Liver (tissue), 3 donors: ENCODE measurements at regions not wholly inside any gene's neighbourhood (a gene's known extent, or its start where the extent isn't known, plus 50 kb on each side); places are given as distances from the start of the nearest gene placed in this dataset.

ENCODE experiments used
- CTCF ChIP-seq: fragments of 150-350 bp; IDR thresholded peaks from 2 replicates; pipeline ENCODE4 v1.5.1; 2017; ENCODE audit warnings: improper control_type of control experiment, low read depth, low read length; ENCODE audit not compliant: missing input control
- EGR1 ChIP-seq, 2 donors: IDR thresholded peaks; 2 replicates each; pipeline ENCODE4 v1.6.1; 2016 to 2018; ENCODE audit warnings: antibody characterized with exemption in 2 of 2, low read depth in 2 of 2
- FOXA1 ChIP-seq: IDR thresholded peaks from 2 replicates; pipeline ENCODE4 v1.6.1; 2016; ENCODE audit warnings: antibody characterized with exemption
- FOXA2 ChIP-seq: IDR thresholded peaks from 2 replicates; pipeline ENCODE4 v1.6.1; 2016; ENCODE audit warnings: antibody characterized with exemption
- GABPA ChIP-seq, 2 donors: IDR thresholded peaks in 1 of 2; conservative IDR thresholded peaks in 1 of 2; 2 replicates each; pipeline ENCODE4 v1.6.1; 2016; ENCODE audit warnings: antibody characterized with exemption in 2 of 2, mild to moderate bottlenecking in 1 of 2, moderate library complexity in 1 of 2
- HNF4A ChIP-seq, 2 donors: conservative IDR thresholded peaks; 2 replicates each; pipeline ENCODE4 v1.6.1; 2016; ENCODE audit warnings: antibody characterized with exemption in 2 of 2, mild to moderate bottlenecking in 2 of 2
- JUND ChIP-seq, 2 donors: IDR thresholded peaks; 2 replicates each; pipeline ENCODE4 v1.6.1; 2016; ENCODE audit warnings: antibody characterized with exemption in 2 of 2
- MAX ChIP-seq: IDR thresholded peaks from 2 replicates; pipeline ENCODE4 v1.6.1; 2016; ENCODE audit warnings: antibody characterized with exemption
- RAD21 ChIP-seq, 2 donors: IDR thresholded peaks; 2 replicates each; pipeline ENCODE4 v1.6.1; 2016; ENCODE audit warnings: antibody characterized with exemption in 2 of 2, mild to moderate bottlenecking in 2 of 2
- REST ChIP-seq: IDR thresholded peaks from 2 replicates; pipeline ENCODE4 v1.6.1; 2016; ENCODE audit warnings: antibody characterized with exemption, mild to moderate bottlenecking
- SP1 ChIP-seq: IDR thresholded peaks from 2 replicates; pipeline ENCODE4 v1.6.1; 2018; ENCODE audit warnings: antibody characterized with exemption, mild to moderate bottlenecking
- YY1 ChIP-seq: IDR thresholded peaks from 2 replicates; pipeline ENCODE4 v1.6.1; 2016; ENCODE audit warnings: antibody characterized with exemption, mild to moderate bottlenecking
- ZBTB33 ChIP-seq: IDR thresholded peaks from 2 replicates; pipeline ENCODE4 v1.6.1; 2016; ENCODE audit warnings: antibody characterized with exemption
- donor health status: healthy.
- donor health status: healthy.

GRCh38 chr7:145784809-145785780, 331.5 kb upstream of the CNTNAP2 start:
- TF ChIP-seq CTCF: no peak
- no peak for TF ChIP-seq EGR1 (IDR thresholded peaks at IDR 0.05; ENCODE audit: low read depth in 2 of 2)
- no peak for TF ChIP-seq FOXA1
- no peak for TF ChIP-seq MAX
- no peak for TF ChIP-seq REST
- TF ChIP-seq YY1: no peak
- TF ChIP-seq ZBTB33: no peak
- TF ChIP-seq HNF4A (conservative IDR thresholded peaks at IDR 0.05): no peak
- TF ChIP-seq GABPA (IDR thresholded peaks at IDR 0.05 in 1 of 2, conservative IDR thresholded peaks at IDR 0.05 in 1 of 2): no peak
- TF ChIP-seq SP1: no peak
- TF ChIP-seq FOXA2: no peak
- TF ChIP-seq JUND (IDR thresholded peaks at IDR 0.05): no peak
- TF ChIP-seq RAD21 (IDR thresholded peaks at IDR 0.05): no peak
